ENCODE measurements at regions not wholly inside any gene's neighbourhood (a gene's known extent, or its start where the extent isn't known, plus 50 kb on each side); places are given as distances from the start of the nearest gene placed in this dataset.
"Not testable (repeated sequence)": the region's sequence is repeated elsewhere in the genome, so short reads cannot be mapped to it uniquely, and the experiment has no call there.

- no peaks in the 10 kb centered on the region for H3K79me2 ChIP-seq (ENCODE audit: insufficient read depth, low read length)
- H3K27me3 ChIP-seq (ENCODE audit: insufficient read depth, low read length): no peaks in the 10 kb centered on the region
These were observed 384.1 kb downstream of the ALG10 start for GRCh38 chr12:34406228-34406995.

GRCh38 chr12:34406996-34407300 lies 384.7 kb downstream of the ALG10 start:
- Histone ChIP-seq H3K4me2 (ENCODE audit: low read length) (no peak overlapping the region), H3K27me3 (ENCODE audit: insufficient read depth, low read length) (no peaks in the 10 kb centered on the region), H3K9ac (ENCODE audit: low read length) (no peak overlapping the region), H4K20me1 (ENCODE audit: insufficient read depth, low read length) (no peaks in the 10 kb centered on the region), H3K9me2 (ENCODE audit: low read depth, low read length) (no peaks in the 10 kb centered on the region), H3K27ac (ENCODE audit: low read depth, low read length, poor library complexity, severe bottlenecking) (no peak overlapping the region), H3K79me2 (ENCODE audit: insufficient read depth, low read length) (no peaks in the 10 kb centered on the region), H3K4me1 (ENCODE audit: insufficient read depth, low read length, severe bottlenecking) (no peaks in the 10 kb centered on the region), H3K9me3 (ENCODE audit: low read length) (peaks cover 3% of the 10 kb centered on the region; the same call in 1 of the 2 replicates), H3K4me3 (ENCODE audit: low read depth, low read length, poor library complexity, severe bottlenecking) (no peak overlapping the region), H3F3A (ENCODE audit: insufficient read depth, low read length) (no peaks in the 10 kb centered on the region), H3K36me3 (ENCODE audit: insufficient read depth, low read length) (no peaks in the 10 kb centered on the region), H2AFZ (ENCODE audit: low read length) (no peak overlapping the region)
- TF ChIP-seq EZH2 (IDR thresholded peaks at IDR 0.05; ENCODE audit: borderline replicate concordance, low read length) (no peak), CTCF (IDR thresholded peaks at IDR 0.05; ENCODE audit: low read length) (no peak)

More at GRCh38 chr12:34406228-34406995, 384.1 kb downstream of the ALG10 start:
- H2AFZ ChIP-seq (ENCODE audit: low read length): no peak overlapping the region
- H3K4me1 ChIP-seq (ENCODE audit: insufficient read depth, low read length, severe bottlenecking): no peaks in the 10 kb centered on the region
- no peak overlapping the region for H3K4me3 ChIP-seq (ENCODE audit: low read depth, low read length, poor library complexity, severe bottlenecking)
- no peaks in the 10 kb centered on the region for H4K20me1 ChIP-seq (ENCODE audit: insufficient read depth, low read length)
- no peaks in the 10 kb centered on the region for H3K36me3 ChIP-seq (ENCODE audit: insufficient read depth, low read length)
- H3K9me2 ChIP-seq (ENCODE audit: low read depth, low read length): no peaks in the 10 kb centered on the region
- H3K4me2 ChIP-seq (ENCODE audit: low read length): no peak overlapping the region
- peaks cover 3% of the 10 kb centered on the region; the same call in 1 of the 2 replicates for H3K9me3 ChIP-seq (ENCODE audit: low read length)
- TF ChIP-seq EZH2 (IDR thresholded peaks at IDR 0.05; ENCODE audit: borderline replicate concordance, low read length) (no peak), CTCF (IDR thresholded peaks at IDR 0.05; ENCODE audit: low read length) (no peak)
- H3F3A ChIP-seq (ENCODE audit: insufficient read depth, low read length): no peaks in the 10 kb centered on the region
- H3K9ac ChIP-seq (ENCODE audit: low read length): no peak overlapping the region
- H3K27ac ChIP-seq (ENCODE audit: low read depth, low read length, poor library complexity, severe bottlenecking): no peak overlapping the region

- H3F3A ChIP-seq (ENCODE audit: insufficient read depth, low read length): no peaks in the 10 kb centered on the region
- H3K9me3 ChIP-seq (ENCODE audit: low read length): peaks cover 3% of the 10 kb centered on the region; the same call in 1 of the 2 replicates
- H3K36me3 ChIP-seq (ENCODE audit: insufficient read depth, low read length): no peaks in the 10 kb centered on the region
- no peaks in the 10 kb centered on the region for H4K20me1 ChIP-seq (ENCODE audit: insufficient read depth, low read length)
- H3K27me3 ChIP-seq (ENCODE audit: insufficient read depth, low read length): no peaks in the 10 kb centered on the region
- H3K79me2 ChIP-seq (ENCODE audit: insufficient read depth, low read length): no peaks in the 10 kb centered on the region
- no peak overlapping the region for H3K4me2 ChIP-seq (ENCODE audit: low read length)
- no peak overlapping the region for H3K9ac ChIP-seq (ENCODE audit: low read length)
- no peak overlapping the region for H3K27ac ChIP-seq (ENCODE audit: low read depth, low read length, poor library complexity, severe bottlenecking)
- H3K9me2 ChIP-seq (ENCODE audit: low read depth, low read length): no peaks in the 10 kb centered on the region
- H3K4me1 ChIP-seq (ENCODE audit: insufficient read depth, low read length, severe bottlenecking): no peaks in the 10 kb centered on the region
- no peak overlapping the region for H2AFZ ChIP-seq (ENCODE audit: low read length)
- no peak for TF ChIP-seq EZH2 (IDR thresholded peaks at IDR 0.05; ENCODE audit: borderline replicate concordance, low read length)
- TF ChIP-seq CTCF (IDR thresholded peaks at IDR 0.05; ENCODE audit: low read length): no peak
- H3K4me3 ChIP-seq (ENCODE audit: low read depth, low read length, poor library complexity, severe bottlenecking): no peak overlapping the region
These were observed 385.5 kb downstream of the ALG10 start for GRCh38 chr12:34407813-34408212.

GRCh38 chr12:34431509-34431908 lies 409.2 kb downstream of the ALG10 start:
- not testable (repeated sequence) for H3F3A ChIP-seq (ENCODE audit: insufficient read depth, low read length); H3K79me2 ChIP-seq (ENCODE audit: insufficient read depth, low read length); H2AFZ ChIP-seq (ENCODE audit: low read length); H3K4me1 ChIP-seq (ENCODE audit: insufficient read depth, low read length, severe bottlenecking); H3K4me2 ChIP-seq (ENCODE audit: low read length); H3K4me3 ChIP-seq (ENCODE audit: low read depth, low read length, poor library complexity, severe bottlenecking); H3K9me3 ChIP-seq (ENCODE audit: low read length); H3K27me3 ChIP-seq (ENCODE audit: insufficient read depth, low read length); H3K9ac ChIP-seq (ENCODE audit: low read length); H3K36me3 ChIP-seq (ENCODE audit: insufficient read depth, low read length); H4K20me1 ChIP-seq (ENCODE audit: insufficient read depth, low read length); H3K27ac ChIP-seq (ENCODE audit: low read depth, low read length, poor library complexity, severe bottlenecking); H3K9me2 ChIP-seq (ENCODE audit: low read depth, low read length)
